ENCODE measurements at regions not wholly inside any gene's neighbourhood (a gene's known extent, or its start where the extent isn't known, plus 50 kb on each side); places are given as distances from the start of the nearest gene placed in this dataset.
A peak's percentile ranks its signal among the peaks of the same experiment; 100 is the strongest.

GRCh38 chr19:30897553-30897952 is 451.7 kb downstream of the TSHZ3 start:
- H3K4me3 ChIP-seq (ENCODE audit: extremely low read depth in 1 of 4, insufficient read depth in 2 of 4, low read depth in 3 of 4, low read length in 4 of 4) = no peak overlapping the region
- TF ChIP-seq MAX (IDR thresholded peaks at IDR 0.05) = no peak
- no peak for TF ChIP-seq SP1 (IDR thresholded peaks at IDR 0.05; ENCODE audit: low read depth, low read length)
- no peak for TF ChIP-seq EGR1 (IDR thresholded peaks at IDR 0.05; ENCODE audit: borderline replicate concordance, low read depth, low read length)
- TF ChIP-seq E2F6 (IDR thresholded peaks at IDR 0.05) = no peak
- TF ChIP-seq HDAC2 (IDR thresholded peaks at IDR 0.05; ENCODE audit: borderline replicate concordance in 1 of 2, low read depth in 2 of 2, low read length in 2 of 2) = no peak
- TF ChIP-seq SP2 (IDR thresholded peaks at IDR 0.05; ENCODE audit: low read length) = no peak
- no peak for TF ChIP-seq YY1 (IDR thresholded peaks at IDR 0.05; ENCODE audit: low read depth, low read length)
- no peak for TF ChIP-seq ATF3 (IDR thresholded peaks at IDR 0.05; ENCODE audit: insufficient read depth, low read depth, low read length)
- no peak for TF ChIP-seq EZH2 (IDR thresholded peaks at IDR 0.05; ENCODE audit: low read depth, low read length, severe bottlenecking)
- no peak for TF ChIP-seq JUN (IDR thresholded peaks at IDR 0.05; ENCODE audit: low read depth, low read length)
- no peak for TF ChIP-seq KDM4A (IDR thresholded peaks at IDR 0.05; ENCODE audit: low read depth, low read length, severe bottlenecking)
- no peak for TF ChIP-seq TCF12 (IDR thresholded peaks at IDR 0.05; ENCODE audit: low read depth, low read length)
- no peak for TF ChIP-seq CBX5 (IDR thresholded peaks at IDR 0.05; ENCODE audit: low read depth, low read length)

More at GRCh38 chr19:30897553-30897952, 451.7 kb downstream of the TSHZ3 start:
- H2BK15ac ChIP-seq (ENCODE audit: low read length) = no peak overlapping the region
- H2BK20ac ChIP-seq (ENCODE audit: low read length) = no peak overlapping the region; the same call in 1 of the 2 replicates
- peaks cover 5 to 18% (median 12%) of the 10 kb centered on the region in 4 experiments for H3K4me1 ChIP-seq (replicated peaks in 1 of 4; ENCODE audit: control insufficient read depth in 3 of 4, insufficient read depth in 4 of 4, low read length in 3 of 4)
- no peaks in the 10 kb centered on the region for H3K27me3 ChIP-seq (replicated peaks in 1 of 4; ENCODE audit: control insufficient read depth in 3 of 4, extremely low read depth in 1 of 4, insufficient read depth in 3 of 4, low read length in 3 of 4)
- WGBS, 2 experiments (ENCODE audit: extremely low coverage in 1 of 2, insufficient coverage in 1 of 2, insufficient read length in 1 of 2, insufficient replicate concordance in 2 of 2, low coverage in 1 of 2, low lambda C conversion rate in 2 of 2, missing lambda C conversion rate in 1 of 2) = 91% methylated on average over 7 of the region's 7 CpGs; no CpG with 5 or more reads in 1 of the 2 experiments
- no peaks in the 10 kb centered on the region for H3K9me3 ChIP-seq (ENCODE audit: insufficient read depth in 2 of 2, low read depth in 1 of 2, low read length in 1 of 2)
- no peak overlapping the region for H4K8ac ChIP-seq (ENCODE audit: extremely low read depth, insufficient read depth, low read length)
- H3K23me2 ChIP-seq (ENCODE audit: low read depth, low read length) = no peaks in the 10 kb centered on the region
- peak overlapping the region; percentile 84; the same call in 1 of the 2 replicates for H2BK5ac ChIP-seq (ENCODE audit: low read depth, low read length)
- no peaks in the 10 kb centered on the region for H4K20me1 ChIP-seq (replicated peaks in 1 of 2; ENCODE audit: control insufficient read depth in 1 of 2, insufficient read depth in 2 of 2, low read length in 2 of 2)
- no peaks in the 10 kb centered on the region for H3K79me2 ChIP-seq (ENCODE audit: control insufficient read depth in 1 of 2, insufficient read depth in 2 of 2, low read length in 2 of 2)
- no peak overlapping the region for H3K14ac ChIP-seq (ENCODE audit: insufficient read length)
- H3K36me3 ChIP-seq (ENCODE audit: control insufficient read depth in 2 of 4, insufficient read depth in 4 of 4, low read length in 3 of 4) = no peaks in the 10 kb centered on the region
- no peak overlapping the region for H2AK5ac ChIP-seq (ENCODE audit: low read depth, low read length)
- peak overlapping the region; percentile 24 for H2BK120ac ChIP-seq (replicated peaks; ENCODE audit: low read depth, low read length)
- H3K9ac ChIP-seq (replicated peaks in 1 of 4; ENCODE audit: extremely low read depth in 1 of 4, low read depth in 3 of 4, low read length in 3 of 4) = no peak overlapping the region
- 0 out of 2 replicates have a peak overlapping the region, but pooled peaks have one; percentile 71 for H2BK12ac ChIP-seq (ENCODE audit: low read depth, low read length)
- no peak for DNase-seq (ENCODE audit: low read depth in 1 of 2, low spot score in 2 of 2)
- peak overlapping the region; percentile 57; the same call in 1 of the 2 replicates for H3K18ac ChIP-seq (ENCODE audit: extremely low read depth, low read length)
- H2AFZ ChIP-seq (ENCODE audit: low read length) = no peak overlapping the region
- FAIRE-seq = no peak
- no peak overlapping the region for H3K4me2 ChIP-seq (ENCODE audit: insufficient read depth in 1 of 2, low read depth in 2 of 2, low read length in 2 of 2)
- H3K23ac ChIP-seq (ENCODE audit: insufficient read length) = no peak overlapping the region
- ChIA-PET CTCF (ENCODE audit: partially characterized antibody) (interaction anchor here (0.6 to 1.6 kb wide), 3 partner anchors 103 to 214 kb away, joined by 3 read pairs; no protein-coding TSS in a partner anchor), POLR2A (ENCODE audit: partially characterized antibody) (no interaction called here)
- no peak overlapping the region for H4K5ac ChIP-seq (ENCODE audit: insufficient read length, low read depth, low read length)
- H3K79me1 ChIP-seq (ENCODE audit: low read depth, low read length) = no peaks in the 10 kb centered on the region
- H3K4ac ChIP-seq (replicated peaks; ENCODE audit: insufficient read length, low read depth, low read length) = peak overlapping the region; percentile 21
- H3K27ac ChIP-seq (ENCODE audit: low read depth, low read length) = no peak overlapping the region
- no peak overlapping the region for H3K56ac ChIP-seq (replicated peaks; ENCODE audit: insufficient read length, low read depth, low read length)
- H4K91ac ChIP-seq (replicated peaks; ENCODE audit: insufficient read length, low read length) = peak overlapping the region; percentile 78
